ENCODE measurements at regions not wholly inside any gene's neighbourhood (a gene's known extent, or its start where the extent isn't known, plus 50 kb on each side); places are given as distances from the start of the nearest gene placed in this dataset.

GRCh38 chr3:152202976-152203626 is 65.6 kb upstream of the MBNL1 start:
- ChIA-PET POLR2A (no interaction called here), CTCF (interaction anchor here (1.3 kb wide), 1 partner anchor 19 kb away, joined by 3 read pairs; no protein-coding TSS in a partner anchor)
- no peaks in the 10 kb centered on the region for H3K36me3 Mint-ChIP-seq
- no peak for DNase-seq (ENCODE audit: low spot score)
- TF ChIP-seq CREM (CRISPR knock-in tag; IDR thresholded peaks at IDR 0.05), result no peak
- TF ChIP-seq ZNF317 (CRISPR knock-in tag; IDR thresholded peaks at IDR 0.05; ENCODE audit: borderline replicate concordance, low read depth), result no peak
- no peak for TF ChIP-seq ATF1 (CRISPR knock-in tag; IDR thresholded peaks at IDR 0.05)
- ATAC-seq, result no peak
- no peaks in the 10 kb centered on the region for H3K9me3 Mint-ChIP-seq
- no peaks in the 10 kb centered on the region for H3K27me3 Mint-ChIP-seq (ENCODE audit: low read depth)
- peaks cover 20% of the 10 kb centered on the region for H3K4me1 Mint-ChIP-seq
- no peak overlapping the region for H3K27ac Mint-ChIP-seq
- H3K4me3 Mint-ChIP-seq, result no peak overlapping the region

DNA sequence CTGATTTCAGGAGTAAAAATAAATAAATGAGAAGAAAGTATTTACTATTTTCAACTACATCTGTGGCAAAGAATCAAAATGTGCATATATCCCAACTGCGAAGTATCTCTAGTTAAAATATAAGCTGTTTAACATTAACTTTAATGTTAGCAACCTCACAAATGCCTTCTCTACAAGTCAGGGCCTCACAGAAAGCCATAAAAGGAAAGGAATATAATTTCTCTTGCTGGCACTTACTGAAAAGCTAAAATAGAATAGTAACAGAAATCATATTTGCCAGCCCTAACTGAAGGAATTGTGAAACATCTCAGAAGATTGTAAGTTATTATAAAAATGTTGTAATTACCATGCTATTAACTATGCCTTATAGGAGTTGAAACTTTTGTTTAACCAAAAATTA is 65.1 kb upstream of the MBNL1 start:
- Mint-ChIP-seq H3K4me3 (no peak overlapping the region), H3K27me3 (ENCODE audit: low read depth) (no peaks in the 10 kb centered on the region), H3K27ac (no peak overlapping the region), H3K9me3 (no peaks in the 10 kb centered on the region), H3K36me3 (no peaks in the 10 kb centered on the region), H3K4me1 (peaks cover 20% of the 10 kb centered on the region)
- POLR2A ChIA-PET, result no interaction called here
- ATAC-seq (no peak), DNase-seq (ENCODE audit: low spot score) (no peak)
- TF ChIP-seq ZNF138 (CRISPR knock-in tag; conservative IDR thresholded peaks at IDR 0.05), result no peak
- TF ChIP-seq ZNF232 (CRISPR knock-in tag; IDR thresholded peaks at IDR 0.05), result no peak
- TF ChIP-seq OVOL2 (CRISPR knock-in tag; IDR thresholded peaks at IDR 0.05; ENCODE audit: borderline replicate concordance), result no peak
- no peak for TF ChIP-seq NR3C1 (CRISPR knock-in tag; conservative IDR thresholded peaks at IDR 0.05; ENCODE audit: low read depth)
- TF ChIP-seq, protein P1, sequence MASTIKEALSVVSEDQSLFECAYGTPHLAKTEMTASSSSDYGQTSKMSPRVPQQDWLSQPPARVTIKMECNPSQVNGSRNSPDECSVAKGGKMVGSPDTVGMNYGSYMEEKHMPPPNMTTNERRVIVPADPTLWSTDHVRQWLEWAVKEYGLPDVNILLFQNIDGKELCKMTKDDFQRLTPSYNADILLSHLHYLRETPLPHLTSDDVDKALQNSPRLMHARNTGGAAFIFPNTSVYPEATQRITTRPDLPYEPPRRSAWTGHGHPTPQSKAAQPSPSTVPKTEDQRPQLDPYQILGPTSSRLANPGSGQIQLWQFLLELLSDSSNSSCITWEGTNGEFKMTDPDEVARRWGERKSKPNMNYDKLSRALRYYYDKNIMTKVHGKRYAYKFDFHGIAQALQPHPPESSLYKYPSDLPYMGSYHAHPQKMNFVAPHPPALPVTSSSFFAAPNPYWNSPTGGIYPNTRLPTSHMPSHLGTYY (CRISPR knock-in tag; IDR thresholded peaks at IDR 0.05), result no peak
- TF ChIP-seq CREB1 (CRISPR knock-in tag; IDR thresholded peaks at IDR 0.05), result no peak
- no peak for TF ChIP-seq KAT7 (CRISPR knock-in tag; IDR thresholded peaks at IDR 0.05; ENCODE audit: borderline replicate concordance)
- no peak for TF ChIP-seq FOXK1 (CRISPR knock-in tag; IDR thresholded peaks at IDR 0.05)
- TF ChIP-seq TEAD4 (CRISPR knock-in tag; IDR thresholded peaks at IDR 0.05), result no peak
- TF ChIP-seq SOX15 (CRISPR knock-in tag; IDR thresholded peaks at IDR 0.05), result no peak
- no peak for TF ChIP-seq CREM (CRISPR knock-in tag; IDR thresholded peaks at IDR 0.05)
- TF ChIP-seq TCF7 (CRISPR knock-in tag; IDR thresholded peaks at IDR 0.05; ENCODE audit: low read depth), result no peak
- no peak for TF ChIP-seq PRRX2 (CRISPR knock-in tag; IDR thresholded peaks at IDR 0.05)
- TF ChIP-seq IRF2 (CRISPR knock-in tag; IDR thresholded peaks at IDR 0.05; ENCODE audit: borderline replicate concordance, low read depth), result no peak
- TF ChIP-seq ZBTB21 (CRISPR knock-in tag; IDR thresholded peaks at IDR 0.05; ENCODE audit: borderline replicate concordance), result no peak
- TF ChIP-seq, protein P2, sequence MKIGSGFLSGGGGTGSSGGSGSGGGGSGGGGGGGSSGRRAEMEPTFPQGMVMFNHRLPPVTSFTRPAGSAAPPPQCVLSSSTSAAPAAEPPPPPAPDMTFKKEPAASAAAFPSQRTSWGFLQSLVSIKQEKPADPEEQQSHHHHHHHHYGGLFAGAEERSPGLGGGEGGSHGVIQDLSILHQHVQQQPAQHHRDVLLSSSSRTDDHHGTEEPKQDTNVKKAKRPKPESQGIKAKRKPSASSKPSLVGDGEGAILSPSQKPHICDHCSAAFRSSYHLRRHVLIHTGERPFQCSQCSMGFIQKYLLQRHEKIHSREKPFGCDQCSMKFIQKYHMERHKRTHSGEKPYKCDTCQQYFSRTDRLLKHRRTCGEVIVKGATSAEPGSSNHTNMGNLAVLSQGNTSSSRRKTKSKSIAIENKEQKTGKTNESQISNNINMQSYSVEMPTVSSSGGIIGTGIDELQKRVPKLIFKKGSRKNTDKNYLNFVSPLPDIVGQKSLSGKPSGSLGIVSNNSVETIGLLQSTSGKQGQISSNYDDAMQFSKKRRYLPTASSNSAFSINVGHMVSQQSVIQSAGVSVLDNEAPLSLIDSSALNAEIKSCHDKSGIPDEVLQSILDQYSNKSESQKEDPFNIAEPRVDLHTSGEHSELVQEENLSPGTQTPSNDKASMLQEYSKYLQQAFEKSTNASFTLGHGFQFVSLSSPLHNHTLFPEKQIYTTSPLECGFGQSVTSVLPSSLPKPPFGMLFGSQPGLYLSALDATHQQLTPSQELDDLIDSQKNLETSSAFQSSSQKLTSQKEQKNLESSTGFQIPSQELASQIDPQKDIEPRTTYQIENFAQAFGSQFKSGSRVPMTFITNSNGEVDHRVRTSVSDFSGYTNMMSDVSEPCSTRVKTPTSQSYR (CRISPR knock-in tag; IDR thresholded peaks at IDR 0.05), result no peak
- TF ChIP-seq ZNF532 (CRISPR knock-in tag; IDR thresholded peaks at IDR 0.05; ENCODE audit: borderline replicate concordance), result no peak
- TF ChIP-seq, protein P3, sequence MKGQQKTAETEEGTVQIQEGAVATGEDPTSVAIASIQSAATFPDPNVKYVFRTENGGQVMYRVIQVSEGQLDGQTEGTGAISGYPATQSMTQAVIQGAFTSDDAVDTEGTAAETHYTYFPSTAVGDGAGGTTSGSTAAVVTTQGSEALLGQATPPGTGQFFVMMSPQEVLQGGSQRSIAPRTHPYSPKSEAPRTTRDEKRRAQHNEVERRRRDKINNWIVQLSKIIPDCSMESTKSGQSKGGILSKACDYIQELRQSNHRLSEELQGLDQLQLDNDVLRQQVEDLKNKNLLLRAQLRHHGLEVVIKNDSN (CRISPR knock-in tag; IDR thresholded peaks at IDR 0.05), result no peak
- no peak for TF ChIP-seq PREB (CRISPR knock-in tag; IDR thresholded peaks at IDR 0.05; ENCODE audit: borderline replicate concordance)
- TF ChIP-seq E2F4 (CRISPR knock-in tag; IDR thresholded peaks at IDR 0.05; ENCODE audit: borderline replicate concordance, low read depth), result no peak
- CTCF ChIA-PET, result interaction anchor here (1.3 kb wide), 1 partner anchor 20 kb away, joined by 3 read pairs; no protein-coding TSS in a partner anchor
